GM23338 (cell line): ENCODE measurements at regions not wholly inside any gene's neighbourhood (a gene's known extent, or its start where the extent isn't known, plus 50 kb on each side); places are given as distances from the start of the nearest gene placed in this dataset.

ENCODE experiments used
- ATAC-seq: fragments of 200-7000 bp; cut with Tn5 transposase; 3 replicates; pipeline ENCODE4 v1.9.1; 2020
- DNase-seq: peaks from one replicate; pipeline ENCODE4 v3.0.0-alpha.2; 2015; ENCODE audit warnings: low spot score
- H2AFZ ChIP-seq: fragments of 200-600 bp; sonication (generic); 2 replicates; pipeline ENCODE4 v1.8.0; 2016; ENCODE audit warnings: antibody characterized with exemption, mild to moderate bottlenecking, moderate library complexity
- H3F3A ChIP-seq: fragments of 200-600 bp; sonication (generic); replicated peaks from 2 replicates; pipeline ENCODE4 v1.8.0; 2017; ENCODE audit warnings: antibody characterized with exemption, mixed run types, low read depth
- H3K27ac ChIP-seq: fragments of 200-600 bp; sonication (generic); 2 replicates; pipeline ENCODE4 v1.6.1; 2016; ENCODE audit warnings: low read depth
- H3K27me3 ChIP-seq: fragments of 200-600 bp; sonication (generic); 2 replicates; pipeline ENCODE4 v1.8.0; 2016; ENCODE audit warnings: mild to moderate bottlenecking, mixed run types, moderate library complexity; ENCODE audit not compliant: insufficient read depth
- H3K36me3 ChIP-seq: fragments of 200-600 bp; sonication (generic); 2 replicates; pipeline ENCODE4 v1.8.0; 2016; ENCODE audit warnings: mild to moderate bottlenecking; ENCODE audit not compliant: insufficient read depth
- H3K4me1 ChIP-seq: fragments of 200-600 bp; sonication (generic); 2 replicates; pipeline ENCODE4 v1.8.0; 2016; ENCODE audit warnings: mild to moderate bottlenecking, moderate library complexity; ENCODE audit not compliant: insufficient read depth
- H3K4me2 ChIP-seq: fragments of 200-600 bp; sonication (generic); 2 replicates; pipeline ENCODE4 v1.7.1; 2017; ENCODE audit warnings: mixed run types
- H3K4me3 ChIP-seq: fragments of 200-600 bp; sonication (generic); 2 replicates; pipeline ENCODE4 v1.6.1; 2016; ENCODE audit warnings: mixed run types
- H3K79me2 ChIP-seq: fragments of 200-600 bp; sonication (generic); replicated peaks from 2 replicates; pipeline ENCODE4 v1.8.0; 2017; ENCODE audit warnings: mild to moderate bottlenecking; ENCODE audit not compliant: insufficient read depth
- H3K9me2 ChIP-seq: fragments of 200-600 bp; sonication (generic); 2 replicates; pipeline ENCODE4 v1.8.0; 2017; ENCODE audit not compliant: insufficient read depth
- H4K20me1 ChIP-seq: fragments of 200-600 bp; sonication (generic); replicated peaks from 2 replicates; pipeline ENCODE4 v1.8.0; 2017; ENCODE audit warnings: mild to moderate bottlenecking; ENCODE audit not compliant: insufficient read depth
- H3K27ac Mint-ChIP-seq: 2 replicates; pipeline ENCODE4 v1.8.0; 2020; ENCODE audit warnings: inconsistent platforms, mild to moderate bottlenecking, moderate library complexity, mixed read lengths
- H3K27me3 Mint-ChIP-seq: 3 replicates; pipeline ENCODE4 v1.8.0; 2022; ENCODE audit warnings: low read depth, mild to moderate bottlenecking, moderate library complexity, mixed read lengths, inconsistent platforms; ENCODE audit not compliant: insufficient read depth, poor library complexity
- H3K36me3 Mint-ChIP-seq: 3 replicates; pipeline ENCODE4 v1.8.0; 2021; ENCODE audit warnings: low read depth, mild to moderate bottlenecking, inconsistent platforms, moderate library complexity, mixed read lengths
- H3K4me1 Mint-ChIP-seq: 3 replicates; pipeline ENCODE4 v1.8.0; 2020; ENCODE audit warnings: mild to moderate bottlenecking, inconsistent platforms, mixed read lengths
- H3K4me3 Mint-ChIP-seq: 3 replicates; pipeline ENCODE4 v1.8.0; 2021; ENCODE audit warnings: moderate library complexity, mild to moderate bottlenecking, inconsistent platforms, mixed read lengths
- H3K9me3 Mint-ChIP-seq: 3 replicates; pipeline ENCODE4 v1.8.0; 2020; ENCODE audit warnings: moderate library complexity, mild to moderate bottlenecking, inconsistent platforms, mixed read lengths
- CREB1 ChIP-seq: fragments of 250-450 bp; sonication (Bioruptor Pico); IDR thresholded peaks from 2 replicates; pipeline ENCODE4 v1.5.0; 2020; ENCODE audit warnings: low read depth, mild to moderate bottlenecking, moderate library complexity
- EZH2 ChIP-seq: fragments of 200-600 bp; sonication (generic); IDR thresholded peaks from one replicate; pipeline ENCODE4 v1.8.0; 2017; ENCODE audit warnings: antibody characterized with exemption, mild to moderate bottlenecking, low read depth; ENCODE audit not compliant: unreplicated experiment
- EZH2phosphoT487 ChIP-seq: fragments of 200-600 bp; sonication (generic); IDR thresholded peaks from one replicate; pipeline ENCODE4 v1.8.1; 2018; ENCODE audit warnings: antibody characterized with exemption; ENCODE audit not compliant: unreplicated experiment
- JUNB ChIP-seq: IDR thresholded peaks from one replicate; pipeline ENCODE4 v1.6.1; 2016; ENCODE audit warnings: antibody characterized with exemption; ENCODE audit not compliant: unreplicated experiment
- POLR2AphosphoS5 ChIP-seq: IDR thresholded peaks from 2 replicates; pipeline ENCODE4 v1.6.1; 2016; ENCODE audit warnings: antibody characterized with exemption, low read depth
- STAT1 ChIP-seq: IDR thresholded peaks from one replicate; pipeline ENCODE4 v1.6.1; 2016; ENCODE audit warnings: antibody characterized with exemption; ENCODE audit not compliant: unreplicated experiment
- ZNF114 ChIP-seq: fragments of 250-450 bp; sonication (Bioruptor Pico); IDR thresholded peaks from 2 replicates; pipeline ENCODE4 v1.5.0; 2020; ENCODE audit warnings: mild to moderate bottlenecking, moderate library complexity
- ZNF331 ChIP-seq: fragments of 250-450 bp; sonication (Bioruptor Pico); IDR thresholded peaks from 2 replicates; pipeline ENCODE4 v1.5.0; 2020; ENCODE audit warnings: low read depth, mild to moderate bottlenecking, moderate library complexity
- ZNF462 ChIP-seq: fragments of 250-450 bp; sonication (Bioruptor Pico); IDR thresholded peaks from 2 replicates; pipeline ENCODE4 v1.5.0; 2020; ENCODE audit warnings: mild to moderate bottlenecking, moderate library complexity
- TF ChIP-seq, protein P1 (sequence below): IDR thresholded peaks from 2 replicates; pipeline ENCODE4 v1.6.1; 2016; ENCODE audit warnings: antibody characterized with exemption
- TF ChIP-seq, protein P2 (sequence below), 2 experiments: fragments of 200-600 bp in 1 of 2; sonication (generic) in 1 of 2; conservative IDR thresholded peaks; 2 replicates each; pipeline versions ENCODE4 v1.5.1 to v1.6.1; 2016 to 2017; ENCODE audit warnings: antibody characterized with exemption in 2 of 2, low read depth in 2 of 2, mild to moderate bottlenecking in 2 of 2, moderate library complexity in 1 of 2

- no peak for TF ChIP-seq EZH2
- no peak for TF ChIP-seq POLR2AphosphoS5
- no peak for TF ChIP-seq ZNF114 (CRISPR knock-in tag)
- no peak for TF ChIP-seq CREB1 (CRISPR knock-in tag)
- no peak for TF ChIP-seq JUNB
- TF ChIP-seq, protein P1, sequence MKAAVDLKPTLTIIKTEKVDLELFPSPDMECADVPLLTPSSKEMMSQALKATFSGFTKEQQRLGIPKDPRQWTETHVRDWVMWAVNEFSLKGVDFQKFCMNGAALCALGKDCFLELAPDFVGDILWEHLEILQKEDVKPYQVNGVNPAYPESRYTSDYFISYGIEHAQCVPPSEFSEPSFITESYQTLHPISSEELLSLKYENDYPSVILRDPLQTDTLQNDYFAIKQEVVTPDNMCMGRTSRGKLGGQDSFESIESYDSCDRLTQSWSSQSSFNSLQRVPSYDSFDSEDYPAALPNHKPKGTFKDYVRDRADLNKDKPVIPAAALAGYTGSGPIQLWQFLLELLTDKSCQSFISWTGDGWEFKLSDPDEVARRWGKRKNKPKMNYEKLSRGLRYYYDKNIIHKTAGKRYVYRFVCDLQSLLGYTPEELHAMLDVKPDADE, result no peak
- no peak for TF ChIP-seq ZNF331 (CRISPR knock-in tag)
Measured at GRCh38 chr1:239274242-239274830, 112.0 kb upstream of the CHRM3 start.

GRCh38 chr1:239270509-239270908 lies 115.9 kb upstream of the CHRM3 start:
- no peaks in the 10 kb centered on the region for H3F3A ChIP-seq
- H3K4me1 ChIP-seq, result no peaks in the 10 kb centered on the region
- Mint-ChIP-seq H3K4me1 (no peaks in the 10 kb centered on the region), H3K27ac (no peak overlapping the region), H3K4me3 (no peak overlapping the region), H3K36me3 (no peaks in the 10 kb centered on the region), H3K27me3 (peaks cover 3% of the 10 kb centered on the region), H3K9me3 (no peaks in the 10 kb centered on the region; the same call in 2 of the 3 replicates)
- no peak overlapping the region for H3K27ac ChIP-seq
- no peaks in the 10 kb centered on the region for H3K79me2 ChIP-seq
- no peaks in the 10 kb centered on the region for H4K20me1 ChIP-seq
- H3K4me3 ChIP-seq, result no peak overlapping the region
- DNase-seq (no peak), ATAC-seq (no peak)
- H2AFZ ChIP-seq, result no peak overlapping the region
- H3K27me3 ChIP-seq, result no peaks in the 10 kb centered on the region
- H3K9me2 ChIP-seq, result peaks cover 33% of the 10 kb centered on the region
- no peaks in the 10 kb centered on the region for H3K36me3 ChIP-seq
- H3K4me2 ChIP-seq, result no peak overlapping the region
- TF ChIP-seq POLR2AphosphoS5, result no peak
- no peak for TF ChIP-seq ZNF462 (CRISPR knock-in tag)
- TF ChIP-seq CREB1 (CRISPR knock-in tag), result no peak
- no peak for TF ChIP-seq ZNF114 (CRISPR knock-in tag)
- no peak for TF ChIP-seq ZNF331 (CRISPR knock-in tag)
- TF ChIP-seq STAT1, result no peak
- TF ChIP-seq, protein P2, sequence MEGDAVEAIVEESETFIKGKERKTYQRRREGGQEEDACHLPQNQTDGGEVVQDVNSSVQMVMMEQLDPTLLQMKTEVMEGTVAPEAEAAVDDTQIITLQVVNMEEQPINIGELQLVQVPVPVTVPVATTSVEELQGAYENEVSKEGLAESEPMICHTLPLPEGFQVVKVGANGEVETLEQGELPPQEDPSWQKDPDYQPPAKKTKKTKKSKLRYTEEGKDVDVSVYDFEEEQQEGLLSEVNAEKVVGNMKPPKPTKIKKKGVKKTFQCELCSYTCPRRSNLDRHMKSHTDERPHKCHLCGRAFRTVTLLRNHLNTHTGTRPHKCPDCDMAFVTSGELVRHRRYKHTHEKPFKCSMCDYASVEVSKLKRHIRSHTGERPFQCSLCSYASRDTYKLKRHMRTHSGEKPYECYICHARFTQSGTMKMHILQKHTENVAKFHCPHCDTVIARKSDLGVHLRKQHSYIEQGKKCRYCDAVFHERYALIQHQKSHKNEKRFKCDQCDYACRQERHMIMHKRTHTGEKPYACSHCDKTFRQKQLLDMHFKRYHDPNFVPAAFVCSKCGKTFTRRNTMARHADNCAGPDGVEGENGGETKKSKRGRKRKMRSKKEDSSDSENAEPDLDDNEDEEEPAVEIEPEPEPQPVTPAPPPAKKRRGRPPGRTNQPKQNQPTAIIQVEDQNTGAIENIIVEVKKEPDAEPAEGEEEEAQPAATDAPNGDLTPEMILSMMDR (conservative IDR thresholded peaks at IDR 0.05; ENCODE audit: low read depth in 2 of 2), result no peak
- TF ChIP-seq EZH2, result no peak
- TF ChIP-seq EZH2phosphoT487, result no peak
- no peak for TF ChIP-seq JUNB

More at GRCh38 chr1:239274242-239274830, 112.0 kb upstream of the CHRM3 start:
- Histone ChIP-seq H3K4me2 (no peak overlapping the region), H3K4me3 (no peak overlapping the region), H4K20me1 (no peaks in the 10 kb centered on the region), H3K27ac (no peak overlapping the region), H2AFZ (no peak overlapping the region), H3F3A (no peaks in the 10 kb centered on the region), H3K36me3 (no peaks in the 10 kb centered on the region), H3K79me2 (no peaks in the 10 kb centered on the region), H3K27me3 (no peaks in the 10 kb centered on the region), H3K9me2 (peaks cover 33% of the 10 kb centered on the region), H3K4me1 (no peaks in the 10 kb centered on the region)
- H3K36me3 Mint-ChIP-seq, result no peaks in the 10 kb centered on the region
- peaks cover 3% of the 10 kb centered on the region for H3K27me3 Mint-ChIP-seq
- H3K4me1 Mint-ChIP-seq, result no peaks in the 10 kb centered on the region
- ATAC-seq, result no peak
- H3K9me3 Mint-ChIP-seq, result no peaks in the 10 kb centered on the region; the same call in 2 of the 3 replicates
- no peak overlapping the region for H3K4me3 Mint-ChIP-seq
- DNase-seq, result no peak
- H3K27ac Mint-ChIP-seq, result no peak overlapping the region
